ENCODE measurements at regions not wholly inside any gene's neighbourhood (a gene's known extent, or its start where the extent isn't known, plus 50 kb on each side); places are given as distances from the start of the nearest gene placed in this dataset.

- no peak for TF ChIP-seq CHD7 (IDR thresholded peaks at IDR 0.05; ENCODE audit: insufficient replicate concordance, low read length)
- no peak for TF ChIP-seq POU5F1 (IDR thresholded peaks at IDR 0.05; ENCODE audit: low read depth, low read length)
- TF ChIP-seq SP1 (IDR thresholded peaks at IDR 0.05; ENCODE audit: low read depth, low read length), result no peak
- TF ChIP-seq ASH2L (IDR thresholded peaks at IDR 0.05; ENCODE audit: low read length), result no peak
- no peak for TF ChIP-seq YY1 (IDR thresholded peaks at IDR 0.05; ENCODE audit: low read depth, low read length)
- no peak for TF ChIP-seq RFX5 (IDR thresholded peaks at IDR 0.05; ENCODE audit: borderline replicate concordance, low read depth, low read length)
- no peak for TF ChIP-seq BACH1 (IDR thresholded peaks at IDR 0.05; ENCODE audit: low read length)
- TF ChIP-seq TCF12 (IDR thresholded peaks at IDR 0.05; ENCODE audit: low read depth, low read length), result no peak
- no peak for TF ChIP-seq SUZ12 (IDR thresholded peaks at IDR 0.05; ENCODE audit: low read length)
- no peak for TF ChIP-seq POLR2A (IDR thresholded peaks at IDR 0.05; ENCODE audit: control extremely low read depth in 1 of 2, low read depth in 2 of 2, low read length in 2 of 2)
These were observed 67.9 kb upstream of the BMP5 start (continued) for GRCh38 chr6:55943329-55943728.
